PFSK-1 (cell line): ENCODE measurements at regions not wholly inside any gene's neighbourhood (a gene's known extent, or its start where the extent isn't known, plus 50 kb on each side); places are given as distances from the start of the nearest gene placed in this dataset.

ENCODE experiments used
- FOXP2 ChIP-seq: optimal IDR thresholded peaks from 2 replicates; pipeline ENCODE3; 2011; ENCODE audit warnings: borderline replicate concordance, control low read depth, inconsistent platforms; ENCODE audit not compliant: insufficient read depth; ENCODE audit errors: extremely low read length, extremely low read depth
- POLR2AphosphoS5 ChIP-seq: IDR thresholded peaks from 2 replicates; pipeline ENCODE4 v1.6.1; 2012; ENCODE audit warnings: low read depth, mild to moderate bottlenecking, control low read depth, low read length, moderate library complexity
- SIN3A ChIP-seq: IDR thresholded peaks from 2 replicates; pipeline ENCODE4 v1.6.1; 2012; ENCODE audit warnings: mild to moderate bottlenecking, low read length, moderate library complexity, borderline replicate concordance; ENCODE audit not compliant: insufficient read depth
- TAF1 ChIP-seq: IDR thresholded peaks from 2 replicates; pipeline ENCODE4 v1.6.1; 2012; ENCODE audit warnings: low read length, control low read depth, borderline replicate concordance; ENCODE audit not compliant: insufficient read depth

- TF ChIP-seq FOXP2 (no peak), POLR2AphosphoS5 (no peak), TAF1 (no peak), SIN3A (no peak)
These were observed 884.2 kb downstream of the AACS start for GRCh38 chr12:125949471-125949870.
